ENCODE measurements at regions not wholly inside any gene's neighbourhood (a gene's known extent, or its start where the extent isn't known, plus 50 kb on each side); places are given as distances from the start of the nearest gene placed in this dataset.

DNA sequence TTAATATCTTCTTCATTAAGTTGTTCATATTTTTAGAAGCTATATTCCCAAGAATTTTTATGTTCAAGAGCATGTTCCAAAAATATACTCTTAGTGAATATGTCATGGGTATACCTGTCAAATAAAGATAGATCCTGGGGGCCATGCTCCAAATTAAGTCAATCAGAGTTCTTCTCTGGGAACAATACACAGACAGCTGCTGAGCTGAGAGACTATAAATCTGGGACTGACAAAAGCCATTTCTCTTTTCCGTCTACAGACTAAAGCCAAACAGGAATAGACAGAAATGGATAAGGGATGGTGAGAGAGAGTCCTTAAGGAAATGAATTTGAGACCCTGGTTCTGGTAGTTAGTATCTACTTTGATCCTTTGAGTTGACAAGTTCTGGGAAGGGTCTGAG is 465.1 kb upstream of the RASGRP1 start:
- TF ChIP-seq, protein P1, sequence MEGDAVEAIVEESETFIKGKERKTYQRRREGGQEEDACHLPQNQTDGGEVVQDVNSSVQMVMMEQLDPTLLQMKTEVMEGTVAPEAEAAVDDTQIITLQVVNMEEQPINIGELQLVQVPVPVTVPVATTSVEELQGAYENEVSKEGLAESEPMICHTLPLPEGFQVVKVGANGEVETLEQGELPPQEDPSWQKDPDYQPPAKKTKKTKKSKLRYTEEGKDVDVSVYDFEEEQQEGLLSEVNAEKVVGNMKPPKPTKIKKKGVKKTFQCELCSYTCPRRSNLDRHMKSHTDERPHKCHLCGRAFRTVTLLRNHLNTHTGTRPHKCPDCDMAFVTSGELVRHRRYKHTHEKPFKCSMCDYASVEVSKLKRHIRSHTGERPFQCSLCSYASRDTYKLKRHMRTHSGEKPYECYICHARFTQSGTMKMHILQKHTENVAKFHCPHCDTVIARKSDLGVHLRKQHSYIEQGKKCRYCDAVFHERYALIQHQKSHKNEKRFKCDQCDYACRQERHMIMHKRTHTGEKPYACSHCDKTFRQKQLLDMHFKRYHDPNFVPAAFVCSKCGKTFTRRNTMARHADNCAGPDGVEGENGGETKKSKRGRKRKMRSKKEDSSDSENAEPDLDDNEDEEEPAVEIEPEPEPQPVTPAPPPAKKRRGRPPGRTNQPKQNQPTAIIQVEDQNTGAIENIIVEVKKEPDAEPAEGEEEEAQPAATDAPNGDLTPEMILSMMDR (IDR thresholded peaks at IDR 0.05; ENCODE audit: low read length), result no peak
- TF ChIP-seq EZH2 (IDR thresholded peaks at IDR 0.05; ENCODE audit: borderline replicate concordance, low read length), result no peak
